Neuronal stem cell (in vitro differentiated cells): ENCODE measurements at regions not wholly inside any gene's neighbourhood (a gene's known extent, or its start where the extent isn't known, plus 50 kb on each side); places are given as distances from the start of the nearest gene placed in this dataset.

Experiments
- DNase-seq: peaks from one replicate; pipeline ENCODE4 v3.0.0-alpha.2; 2013; ENCODE audit warnings: low spot score
- H2AFZ ChIP-seq: one replicate; pipeline ENCODE4 v1.6.1; 2013; ENCODE audit warnings: mild to moderate bottlenecking, low read length, inconsistent platforms
- H2AK5ac ChIP-seq: 2 replicates; pipeline ENCODE4 v1.6.1; 2013; ENCODE audit warnings: low read depth, mild to moderate bottlenecking, inconsistent platforms, low read length, moderate library complexity, mixed read lengths
- H2BK120ac ChIP-seq: 2 replicates; pipeline ENCODE4 v1.6.1; 2013; ENCODE audit warnings: low read depth, mild to moderate bottlenecking, inconsistent platforms, low read length, moderate library complexity, mixed read lengths
- H2BK12ac ChIP-seq: one replicate; pipeline ENCODE4 v1.6.1; 2013; ENCODE audit warnings: low read length, inconsistent platforms
- H2BK15ac ChIP-seq: 2 replicates; pipeline ENCODE4 v1.6.1; 2013; ENCODE audit warnings: mild to moderate bottlenecking, low read length, inconsistent platforms, mixed read lengths
- H2BK5ac ChIP-seq: one replicate; pipeline ENCODE4 v1.6.1; 2013; ENCODE audit warnings: inconsistent platforms, mild to moderate bottlenecking, low read length, moderate library complexity
- H3K14ac ChIP-seq: one replicate; pipeline ENCODE4 v1.6.1; 2013; ENCODE audit warnings: low read length, inconsistent platforms
- H3K18ac ChIP-seq: 2 replicates; pipeline ENCODE4 v1.6.1; 2013; ENCODE audit warnings: low read length, inconsistent platforms
- H3K23ac ChIP-seq: 2 replicates; pipeline ENCODE4 v1.6.1; 2013; ENCODE audit warnings: low read depth, mild to moderate bottlenecking, mixed read lengths, low read length, inconsistent platforms; ENCODE audit not compliant: poor library complexity
- H3K27ac ChIP-seq: replicated peaks from 3 replicates; pipeline ENCODE4 v1.5.1; 2013; ENCODE audit warnings: low read length, inconsistent platforms
- H3K27me3 ChIP-seq, 3 experiments: 2 replicates each; pipeline ENCODE4 v1.6.1; 2013; ENCODE audit warnings: low read length in 3 of 3, mild to moderate bottlenecking in 2 of 3, inconsistent platforms in 1 of 3, low read depth in 1 of 3, mixed read lengths in 1 of 3, moderate library complexity in 1 of 3; ENCODE audit not compliant: control insufficient read depth in 3 of 3, insufficient read depth in 3 of 3
- H3K36me3 ChIP-seq, 2 donors: replicated peaks in 1 of 2; 2 replicates each; pipeline ENCODE4 v1.6.1; 2013; ENCODE audit warnings: low read length in 2 of 2; ENCODE audit not compliant: control insufficient read depth in 2 of 2, insufficient read depth in 2 of 2
- H3K4ac ChIP-seq: 2 replicates; pipeline ENCODE4 v1.6.1; 2013; ENCODE audit warnings: inconsistent platforms, mild to moderate bottlenecking, low read length, moderate library complexity
- H3K4me1 ChIP-seq, 2 donors: 1 replicate in 1 of 2; 2 replicates in 1 of 2; pipeline ENCODE4 v1.6.1; 2013; ENCODE audit warnings: low read length in 2 of 2, low read depth in 1 of 2; ENCODE audit not compliant: control insufficient read depth in 2 of 2, insufficient read depth in 1 of 2
- H3K4me2 ChIP-seq: one replicate; pipeline ENCODE4 v1.6.1; 2013; ENCODE audit warnings: mild to moderate bottlenecking, low read length, inconsistent platforms; ENCODE audit not compliant: insufficient read depth, poor library complexity, severe bottlenecking
- H3K4me3 ChIP-seq, 2 donors: 2 replicates each; pipeline ENCODE4 v1.5.1; 2013; ENCODE audit warnings: low read length in 2 of 2, mild to moderate bottlenecking in 2 of 2, inconsistent platforms in 1 of 2, moderate library complexity in 1 of 2
- H3K79me1 ChIP-seq: one replicate; pipeline ENCODE4 v1.6.1; 2013; ENCODE audit warnings: low read depth, mild to moderate bottlenecking, inconsistent platforms, low read length, moderate library complexity
- H3K9ac ChIP-seq: one replicate; pipeline ENCODE4 v1.6.1; 2013; ENCODE audit warnings: mild to moderate bottlenecking, low read depth, low read length, inconsistent platforms; ENCODE audit not compliant: poor library complexity
- H3K9me3 ChIP-seq, 2 donors: replicated peaks in 1 of 2; 2 replicates each; pipeline versions ENCODE3 to v1.6.1; 2013; ENCODE audit warnings: low read length in 2 of 2, mild to moderate bottlenecking in 2 of 2, inconsistent platforms in 1 of 2, low read depth in 1 of 2, mixed read lengths in 1 of 2, moderate library complexity in 1 of 2; ENCODE audit not compliant: control insufficient read depth in 2 of 2, insufficient read depth in 1 of 2
- H4K8ac ChIP-seq: one replicate; pipeline ENCODE4 v1.6.1; 2013; ENCODE audit warnings: low read depth, mild to moderate bottlenecking, inconsistent platforms, low read length, moderate library complexity
- H4K91ac ChIP-seq: one replicate; pipeline ENCODE4 v1.6.1; 2013; ENCODE audit warnings: low read length, low read depth, mild to moderate bottlenecking, inconsistent platforms; ENCODE audit not compliant: poor library complexity
- WGBS, 2 donors: extraction: QIAGEN DNeasy Blood & Tissue Kit; methylation state at CpG; one replicate each; pipeline ENCODE4 v1.1.7; 2013; ENCODE audit warnings: missing lambda C conversion rate in 2 of 2, mixed read lengths in 1 of 2; ENCODE audit not compliant: insufficient read length in 2 of 2, insufficient replicate concordance in 1 of 2; ENCODE audit errors: extremely low coverage in 2 of 2; 5-methylcytosine and 5-hydroxymethylcytosine counted together

DNA sequence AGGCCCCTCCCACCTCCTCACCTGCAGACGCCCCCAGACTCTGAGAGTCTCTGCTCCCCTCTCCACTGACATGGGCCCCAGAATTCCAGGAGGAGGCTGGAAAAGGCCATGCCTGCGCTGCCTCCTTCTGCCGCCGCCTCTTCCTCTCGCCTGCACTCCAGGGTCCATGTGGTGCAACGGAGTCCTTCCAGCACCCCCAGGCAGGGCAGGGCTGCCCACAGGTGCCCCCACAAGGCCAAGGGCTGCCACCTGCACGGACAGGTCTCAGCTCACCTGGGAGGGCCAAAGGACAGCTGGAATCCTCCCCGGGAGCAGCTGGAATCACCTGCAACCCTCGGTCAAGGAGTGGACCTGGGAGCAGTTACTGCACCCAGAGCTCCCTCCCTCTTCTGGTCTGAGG, 194.9 kb downstream of the RBFOX3 start:
- peak overlapping the region; percentile 69 for H3K4ac ChIP-seq
- H3K4me1 ChIP-seq, result peaks cover 0 to 11% of the 10 kb centered on the region in 2 donors
- H2BK15ac ChIP-seq, result no peak overlapping the region
- H3K27ac ChIP-seq, result no peak overlapping the region
- H3K4me3 ChIP-seq, result no peak overlapping the region
- no peak overlapping the region for H2AK5ac ChIP-seq
- H3K14ac ChIP-seq, result no peak overlapping the region
- H3K4me2 ChIP-seq, result no peak overlapping the region
- no CpG with 5 or more reads among the region's 9 CpGs for WGBS, 2 donors
- H3K9ac ChIP-seq, result no peak overlapping the region
- H3K27me3 ChIP-seq, result peaks cover 0 to 28% (median 3%) of the 10 kb centered on the region in 3 experiments
- peak overlapping the region; percentile 44 for H3K18ac ChIP-seq
- H3K36me3 ChIP-seq, result peaks cover 0 to 3% of the 10 kb centered on the region in 2 donors
- H3K79me1 ChIP-seq, result peaks cover 4% of the 10 kb centered on the region
- no peak overlapping the region for H2AFZ ChIP-seq
- H3K23ac ChIP-seq, result peak overlapping the region; percentile 47
- peaks cover 0 to 3% of the 10 kb centered on the region in 2 donors for H3K9me3 ChIP-seq
- H2BK12ac ChIP-seq, result no peak overlapping the region
- peak overlapping the region; percentile 32 for H2BK5ac ChIP-seq
- peak overlapping the region; percentile 47 for H4K91ac ChIP-seq
- no peak for DNase-seq
- H2BK120ac ChIP-seq, result no peak overlapping the region
- H4K8ac ChIP-seq, result no peak overlapping the region

DNA sequence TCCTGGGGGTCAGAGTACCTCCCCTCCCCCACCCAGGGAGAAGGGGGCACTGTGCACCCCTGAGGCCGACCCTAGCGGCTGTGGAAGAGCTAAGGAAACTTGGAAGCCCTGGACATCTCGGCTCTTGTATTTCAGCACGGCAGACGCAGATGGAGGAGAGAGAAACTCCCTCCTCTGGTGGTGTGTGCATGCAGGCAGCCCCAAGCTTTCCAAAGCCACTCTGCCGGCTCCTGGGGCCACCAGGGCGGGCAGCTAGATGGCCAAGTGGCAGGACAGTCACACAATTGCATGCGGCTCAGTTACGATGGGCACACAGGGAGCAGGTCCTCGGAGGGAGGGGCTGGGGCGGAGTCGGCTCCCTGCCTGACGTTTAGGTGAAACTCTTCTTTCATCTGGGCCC, 195.5 kb downstream of the RBFOX3 start:
- Histone ChIP-seq H4K8ac (no peak overlapping the region), H3K4me1 (peaks cover 0 to 6% of the 10 kb centered on the region in 2 donors), H3K9ac (no peak overlapping the region), H2BK5ac (peak overlapping the region; percentile 32), H3K4ac (no peak overlapping the region), H2BK12ac (no peak overlapping the region), H3K27ac (no peak overlapping the region), H3K23ac (peak overlapping the region; percentile 66), H3K14ac (peak overlapping the region; percentile 60), H3K4me3 (no peak overlapping the region), H2BK120ac (no peak overlapping the region), H2BK15ac (peak overlapping the region; percentile 11), H3K27me3 (peaks cover 0 to 29% (median 3%) of the 10 kb centered on the region in 3 experiments), H3K9me3 (peaks cover 0 to 3% of the 10 kb centered on the region in 2 donors), H3K79me1 (peaks cover 4% of the 10 kb centered on the region), H3K18ac (peak overlapping the region; percentile 69), H4K91ac (no peak overlapping the region), H3K36me3 (peaks cover 0 to 3% of the 10 kb centered on the region in 2 donors), H3K4me2 (no peak overlapping the region), H2AFZ (no peak overlapping the region), H2AK5ac (peak overlapping the region; percentile 85)
- DNase-seq, result no peak
- WGBS, 2 donors, result no CpG with 5 or more reads among the region's 13 CpGs

DNA sequence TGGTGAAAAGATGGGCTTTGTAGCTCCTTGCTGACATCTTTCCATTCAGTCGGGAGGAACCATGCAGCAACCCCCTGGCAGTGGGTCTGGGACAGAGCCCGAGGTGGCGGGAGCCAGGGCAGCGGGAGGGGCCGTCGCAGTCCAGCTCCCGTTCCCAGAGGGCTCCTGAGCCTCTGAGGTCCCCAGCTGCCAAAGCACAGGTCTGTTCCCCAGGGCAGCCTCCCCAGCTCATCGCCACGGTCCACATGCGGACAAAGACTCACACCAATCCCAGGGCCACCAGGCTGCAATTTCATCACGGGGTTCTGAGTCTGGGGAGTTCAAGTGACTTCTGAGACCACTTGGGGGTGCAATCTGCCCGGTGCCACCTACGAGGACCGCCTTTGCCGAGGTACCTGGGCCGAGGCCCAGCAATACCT, 196.0 kb downstream of the RBFOX3 start:
- H3K27me3 ChIP-seq, result peaks cover 0 to 35% (median 3%) of the 10 kb centered on the region in 3 experiments
- H3K18ac ChIP-seq, result peak overlapping the region; percentile 54
- H4K91ac ChIP-seq, result no peak overlapping the region
- H3K36me3 ChIP-seq, result peaks cover 0 to 3% of the 10 kb centered on the region in 2 donors
- H2AK5ac ChIP-seq, result peak overlapping the region; percentile 78
- H3K23ac ChIP-seq, result no peak overlapping the region
- no peak overlapping the region for H3K4ac ChIP-seq
- no peak overlapping the region for H2BK12ac ChIP-seq
- peak overlapping the region; percentile 10 for H3K9ac ChIP-seq
- H3K9me3 ChIP-seq, result peaks cover 0 to 3% of the 10 kb centered on the region in 2 donors
- no peak overlapping the region for H3K4me2 ChIP-seq
- no peak overlapping the region for H2BK5ac ChIP-seq
- no peak overlapping the region for H3K14ac ChIP-seq
- peak overlapping the region; percentile 27 for H2BK15ac ChIP-seq
- H4K8ac ChIP-seq, result no peak overlapping the region
- H2BK120ac ChIP-seq, result no peak overlapping the region
- peaks cover 0 to 4% of the 10 kb centered on the region in 2 donors for H3K4me1 ChIP-seq
- H3K4me3 ChIP-seq, result no peak overlapping the region
- WGBS, 2 donors, result no CpG with 5 or more reads among the region's 16 CpGs
- H3K79me1 ChIP-seq, result peaks cover 4% of the 10 kb centered on the region
- no peak for DNase-seq
- H2AFZ ChIP-seq, result no peak overlapping the region
- no peak overlapping the region for H3K27ac ChIP-seq

DNA sequence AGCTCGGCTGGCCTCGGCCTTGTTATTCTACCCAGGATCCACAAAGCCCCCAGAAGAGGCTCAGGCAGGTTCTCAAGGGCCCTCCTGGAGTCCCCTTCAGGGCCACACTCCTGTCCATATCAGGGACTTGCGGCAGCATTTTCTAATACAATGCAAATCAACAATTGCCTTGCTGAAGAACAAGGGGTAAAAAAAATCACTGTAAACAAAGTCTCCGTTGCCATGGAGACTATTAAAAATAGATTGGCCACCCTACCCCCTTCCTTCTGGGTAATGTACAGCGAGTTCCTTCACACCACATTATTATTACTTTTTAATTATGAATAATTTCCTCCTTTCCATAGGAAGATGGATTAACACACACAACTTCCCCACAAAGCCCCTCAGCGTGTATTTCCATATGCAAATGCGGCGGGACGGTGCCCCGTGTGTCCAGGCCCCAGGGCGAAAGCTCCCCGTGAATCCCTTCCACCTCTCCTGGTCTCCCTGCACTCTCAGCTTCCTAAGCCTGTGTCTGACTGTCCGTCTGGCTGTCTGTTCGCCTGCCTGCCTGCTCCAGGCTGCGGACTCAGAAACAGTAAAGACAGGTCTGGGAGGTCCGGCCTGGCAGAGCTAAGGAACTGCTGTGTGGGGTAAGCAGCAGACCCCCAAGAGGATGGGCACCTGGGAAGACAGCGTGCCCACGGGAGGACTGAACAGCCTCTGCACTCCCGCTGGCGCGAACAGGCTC, 196.6 kb downstream of the RBFOX3 start:
- Histone ChIP-seq H3K4me1 (peaks cover 0 to 4% of the 10 kb centered on the region in 2 donors), H3K18ac (peak overlapping the region; percentile 54), H3K79me1 (peaks cover 4% of the 10 kb centered on the region), H3K4me3 (no peak overlapping the region), H2BK12ac (no peak overlapping the region), H3K36me3 (peaks cover 0 to 3% of the 10 kb centered on the region in 2 donors), H2AFZ (no peak overlapping the region), H4K8ac (no peak overlapping the region), H3K27me3 (peaks cover 0 to 41% (median 2%) of the 10 kb centered on the region in 3 experiments), H3K23ac (no peak overlapping the region), H3K27ac (no peak overlapping the region), H3K9me3 (peaks cover 0 to 3% of the 10 kb centered on the region in 2 donors), H2AK5ac (peak overlapping the region; percentile 78), H2BK120ac (no peak overlapping the region), H3K4ac (no peak overlapping the region), H4K91ac (no peak overlapping the region), H3K4me2 (no peak overlapping the region), H2BK15ac (peak overlapping the region; percentile 27), H3K14ac (no peak overlapping the region), H3K9ac (peak overlapping the region; percentile 10), H2BK5ac (no peak overlapping the region)
- no peak for DNase-seq
- WGBS, 2 donors, result no CpG with 5 or more reads among the region's 21 CpGs
